Endothelial cell of hepatic sinusoid (primary cell): ENCODE measurements at regions not wholly inside any gene's neighbourhood (a gene's known extent, or its start where the extent isn't known, plus 50 kb on each side); places are given as distances from the start of the nearest gene placed in this dataset.

Source experiments
- in situ Hi-C: cut with HindIII; loops from 2 replicates; pipeline ENCODE4 v1.10.0; 2017; ENCODE audit warnings: low sequenced_read_pairs

- in situ Hi-C loops, result loop anchor here (5.0 to 10.0 kb wide), 2 partner anchors 41 to 538 kb away; no protein-coding TSS in a partner anchor
These were observed 85.1 kb upstream of the TTC34 start for GRCh38 chr1:2886631-2887030.

- in situ Hi-C loops, result loop anchor here (5.0 to 10.0 kb wide), 2 partner anchors 39 to 537 kb away; no protein-coding TSS in a partner anchor
These were observed 86.7 kb upstream of the TTC34 start for GRCh38 chr1:2887941-2888855.

DNA sequence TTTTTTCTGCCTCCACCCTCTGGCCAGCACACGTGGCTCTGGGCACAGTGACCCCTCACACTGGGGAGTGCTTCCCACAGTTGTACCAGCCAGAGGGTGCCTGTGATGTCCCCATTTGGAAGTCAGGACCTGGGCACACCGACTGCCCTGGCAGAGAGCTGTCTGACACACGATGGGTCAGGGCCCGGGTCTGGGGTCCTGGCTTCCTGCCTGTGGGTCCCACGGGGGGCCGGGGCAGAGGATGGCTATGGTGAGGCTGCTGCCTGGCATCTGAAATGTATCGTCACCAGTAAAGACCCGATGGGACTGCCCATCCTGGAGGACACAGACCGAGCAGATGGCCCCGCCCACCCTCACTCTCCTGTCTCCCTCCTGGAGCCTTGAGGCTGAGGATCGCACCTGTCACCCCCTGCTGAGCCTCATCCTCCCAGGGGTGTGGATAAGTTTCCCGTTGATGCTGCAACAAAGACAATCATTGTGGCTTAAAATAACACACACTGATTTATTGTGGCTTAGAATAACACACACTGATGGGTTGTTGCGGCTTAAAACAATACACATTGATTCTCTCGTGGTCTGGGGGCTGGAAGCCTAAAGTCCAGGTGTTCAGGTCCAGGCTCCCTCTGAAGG, 88.8 kb upstream of the TTC34 start:
- in situ Hi-C loops, result no loop called here

GRCh38 chr1:2891923-2892448, 90.5 kb upstream of the TTC34 start:
- in situ Hi-C loops, result no loop called here

GRCh38 chr1:2893473-2894120, 92.1 kb upstream of the TTC34 start:
- in situ Hi-C loops, result no loop called here

DNA sequence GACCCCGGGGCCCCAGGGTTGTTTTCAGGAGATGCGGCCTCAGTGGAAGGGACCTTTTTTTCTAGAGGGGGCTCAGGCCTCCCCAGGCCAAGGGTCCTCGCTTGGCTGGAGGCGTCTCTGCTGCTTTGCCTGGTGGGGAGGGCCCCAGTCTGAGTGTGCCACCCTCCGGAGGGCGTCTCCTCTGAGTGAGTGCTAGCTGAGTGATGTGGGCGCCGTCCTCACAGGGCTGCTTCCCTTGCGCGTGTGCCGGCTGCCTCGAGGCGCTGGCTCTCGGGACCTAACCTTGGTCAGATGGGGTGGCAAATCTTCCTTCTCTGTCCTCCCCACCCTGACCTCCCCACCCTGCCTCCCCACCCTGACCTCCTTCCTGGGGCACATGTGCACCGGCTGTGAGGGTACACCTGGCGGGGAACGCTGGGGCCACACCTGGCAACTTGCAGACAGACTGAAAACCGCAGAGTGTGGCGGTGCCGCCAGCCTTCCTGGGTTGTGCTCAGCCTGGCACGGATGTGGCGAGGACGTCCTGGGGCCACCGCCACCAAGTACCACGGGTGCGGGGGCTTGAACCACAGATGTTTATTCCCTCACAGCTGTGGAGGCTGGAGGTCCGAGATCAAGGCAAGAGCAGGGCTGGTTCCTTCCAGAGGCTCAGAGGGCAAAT, 93.0 kb upstream of the TTC34 start:
- in situ Hi-C loops, result no loop called here

DNA sequence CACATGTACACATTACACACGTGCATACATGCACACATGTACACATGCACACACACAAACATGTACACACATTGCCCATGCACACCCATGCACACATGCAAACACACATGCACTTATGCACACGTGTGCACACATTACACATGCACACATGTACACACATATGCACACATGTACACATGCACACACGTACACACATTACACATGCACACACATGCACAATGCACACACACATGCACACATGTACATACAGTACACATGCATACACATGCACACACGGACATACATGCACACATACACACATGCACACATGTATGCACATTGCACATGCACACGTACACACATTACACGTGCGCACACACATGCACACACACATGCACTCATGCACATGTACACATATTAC, 95.3 kb upstream of the TTC34 start:
- in situ Hi-C loops, result no loop called here

- in situ Hi-C loops, result no loop called here
These were observed 101.7 kb upstream of the TTC34 start for GRCh38 chr1:2903226-2903625.

DNA sequence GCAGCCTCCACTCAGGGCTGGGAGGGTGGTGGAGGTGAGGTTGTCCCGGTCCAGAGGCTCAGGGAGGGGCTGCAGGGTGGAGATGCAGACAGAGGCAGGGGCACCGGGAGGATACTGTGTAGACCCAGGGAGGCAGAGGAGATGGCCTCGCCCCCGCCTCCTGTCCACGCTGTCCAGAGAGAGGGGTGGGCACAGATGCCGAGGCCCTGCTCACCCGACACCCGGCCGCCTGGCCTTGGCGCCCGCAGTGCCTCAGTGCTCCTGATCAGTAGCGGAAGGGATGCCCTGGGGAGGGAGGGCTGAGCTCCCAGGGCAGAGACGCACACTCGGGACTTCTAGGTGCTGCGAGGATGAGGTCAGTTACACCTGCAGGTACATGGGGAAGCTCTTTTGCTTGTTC, 102.7 kb upstream of the TTC34 start:
- in situ Hi-C loops, result no loop called here

DNA sequence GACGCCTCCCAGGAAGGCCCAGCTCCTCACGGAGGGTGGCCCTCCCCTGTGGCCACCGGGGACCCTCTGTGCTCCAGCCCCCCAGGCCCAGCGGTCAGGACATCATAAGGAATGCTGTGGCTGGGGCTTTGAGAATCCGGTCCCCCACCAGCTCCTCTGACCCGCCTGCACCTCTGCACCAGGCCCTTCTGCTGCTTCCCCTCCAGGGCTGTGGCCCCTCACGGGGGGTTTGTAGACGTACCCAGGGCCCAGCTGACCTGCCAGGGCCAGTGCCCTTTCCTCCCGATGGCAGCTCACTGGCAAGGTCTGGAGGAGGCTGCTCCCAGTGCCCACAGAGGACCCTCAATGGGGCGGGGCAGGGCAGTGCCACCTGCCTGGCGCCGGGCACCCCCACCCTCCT, 103.9 kb upstream of the TTC34 start:
- in situ Hi-C loops, result no loop called here

- in situ Hi-C loops, result no loop called here
These were observed 104.6 kb upstream of the TTC34 start for GRCh38 chr1:2906085-2906484.

- in situ Hi-C loops, result no loop called here
These were observed 105.1 kb upstream of the TTC34 start for GRCh38 chr1:2906620-2907019.

DNA sequence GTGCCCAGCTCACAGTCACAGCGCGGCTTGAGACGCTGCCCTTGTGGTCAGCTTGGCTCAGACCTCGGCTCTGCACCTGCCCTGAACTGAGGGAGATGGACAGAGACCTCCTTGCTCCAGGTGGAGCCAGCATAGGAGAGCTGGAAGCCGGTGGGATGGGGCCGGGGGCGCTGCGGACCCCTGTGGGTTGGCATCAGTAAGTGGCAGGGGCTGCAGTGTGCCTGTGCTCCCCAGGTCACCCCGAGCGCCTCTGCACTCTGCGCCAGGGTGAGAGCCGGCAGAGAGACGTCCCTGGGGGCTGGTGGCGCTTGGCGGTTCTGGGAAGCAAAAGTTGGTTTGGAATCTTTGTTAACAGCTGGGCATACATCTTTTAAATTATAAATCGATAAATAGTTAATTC, 105.6 kb upstream of the TTC34 start:
- in situ Hi-C loops, result no loop called here

GRCh38 chr1:2908081-2908480, 106.6 kb upstream of the TTC34 start:
- in situ Hi-C loops, result no loop called here

GRCh38 chr1:2908561-2908960, 107.1 kb upstream of the TTC34 start:
- in situ Hi-C loops, result no loop called here

DNA sequence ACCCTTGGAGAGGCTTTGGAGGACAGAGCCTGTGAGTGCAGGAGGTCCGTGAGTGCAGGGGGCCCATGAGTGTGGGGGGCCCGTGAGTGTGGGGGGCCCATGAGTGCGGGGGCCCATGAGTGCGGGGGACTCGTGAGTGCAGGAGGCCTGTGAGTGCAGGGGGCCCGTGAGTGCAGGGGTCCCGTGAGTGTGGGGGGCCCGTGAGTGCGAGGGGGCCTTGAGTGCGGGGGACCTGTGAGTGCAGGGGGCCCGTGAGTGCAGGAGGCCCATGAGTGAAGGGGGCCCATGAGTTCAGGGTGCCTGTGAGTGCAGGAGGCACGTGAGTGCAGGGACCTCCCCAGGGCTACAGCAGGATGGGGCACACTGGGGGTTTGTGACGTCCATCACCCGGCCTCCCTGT, 108.3 kb upstream of the TTC34 start:
- in situ Hi-C loops, result no loop called here

- in situ Hi-C loops, result no loop called here
These were observed 108.7 kb upstream of the TTC34 start for GRCh38 chr1:2910211-2910610.

DNA sequence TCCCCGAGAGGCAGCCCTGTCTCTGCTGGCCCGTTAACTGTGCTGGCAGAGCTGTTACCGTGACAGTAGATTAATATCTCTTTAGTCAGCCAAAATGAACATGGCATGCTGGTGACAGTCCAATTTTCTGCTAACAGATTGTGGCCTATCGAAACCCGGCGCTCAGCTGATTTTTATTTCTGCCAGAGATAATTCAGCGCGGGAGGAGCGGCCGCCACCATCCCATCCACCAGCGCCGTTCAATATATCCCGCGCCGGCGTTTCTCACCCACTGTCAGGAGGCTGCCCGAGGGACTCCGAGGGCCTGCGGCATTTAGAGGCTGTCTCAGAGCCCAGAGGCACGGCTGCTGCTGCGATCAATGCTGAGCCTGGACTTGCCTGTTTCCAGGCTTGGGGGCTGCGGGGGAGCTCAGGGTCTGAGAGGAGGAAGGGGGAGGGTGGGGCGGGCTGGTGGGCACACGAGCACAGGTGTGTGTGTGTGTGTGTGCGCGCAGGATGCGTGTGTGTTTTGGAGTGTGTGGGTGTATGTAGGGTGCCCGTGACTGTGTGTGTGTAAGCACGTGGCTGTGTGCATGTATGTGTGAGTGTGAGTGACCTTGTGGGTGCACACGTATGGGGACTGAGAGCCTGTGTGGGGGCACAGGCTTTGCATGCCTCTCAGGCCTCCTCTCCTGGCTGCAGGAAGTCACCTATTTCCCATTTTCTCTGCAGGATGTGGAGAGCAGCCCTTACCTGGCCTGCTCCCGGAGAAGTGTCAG, 109.7 kb upstream of the ACTRT2 start:
- in situ Hi-C loops, result no loop called here

DNA sequence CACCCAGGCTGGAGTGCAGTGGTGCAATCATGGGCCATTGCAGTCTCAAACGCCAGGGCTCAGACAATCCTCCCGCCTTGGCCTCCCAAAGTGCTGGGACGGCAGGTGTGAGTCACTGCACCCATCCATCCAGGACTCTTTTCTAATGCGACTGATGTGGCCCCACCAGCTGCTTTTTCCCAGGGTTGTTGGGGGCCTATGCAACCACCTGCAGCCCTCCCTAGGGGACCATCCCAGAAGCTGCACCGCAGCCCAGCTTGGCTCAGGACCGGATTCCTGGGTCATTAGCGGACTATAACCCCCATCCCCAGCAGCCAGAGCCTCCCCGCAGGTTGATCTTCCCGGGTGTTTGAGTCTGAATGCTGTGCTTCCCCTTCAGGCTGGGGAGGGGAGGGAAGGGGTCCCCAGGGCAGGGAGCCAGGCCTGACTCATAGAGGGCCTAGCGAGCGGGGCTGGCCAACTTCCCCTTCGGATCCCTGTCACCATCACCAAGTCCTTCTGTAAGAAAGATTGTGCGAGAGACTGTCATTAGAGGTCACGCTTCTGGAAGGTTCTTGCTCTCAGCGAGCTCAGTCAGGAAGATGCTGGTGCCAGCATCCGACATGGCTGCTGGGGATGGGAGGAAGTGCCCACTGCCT, 108.7 kb upstream of the ACTRT2 start:
- in situ Hi-C loops, result no loop called here

- in situ Hi-C loops, result no loop called here
These were observed 108.2 kb upstream of the ACTRT2 start for GRCh38 chr1:2913091-2913490.
